ENCODE measurements at regions not wholly inside any gene's neighbourhood (a gene's known extent, or its start where the extent isn't known, plus 50 kb on each side); places are given as distances from the start of the nearest gene placed in this dataset.
"Not testable (repeated sequence)": the region's sequence is repeated elsewhere in the genome, so short reads cannot be mapped to it uniquely, and the experiment has no call there.

GRCh38 chr3:147090461-147090860 lies 315.9 kb downstream of the ZIC4 start:
- intact Hi-C loops (cut with DNase I), result no loop called here
- Histone ChIP-seq H3K9me3 (ENCODE audit: control insufficient read depth, low read length) (no peaks in the 10 kb centered on the region), H3K4me3 (ENCODE audit: low read length in 2 of 2) (no peak overlapping the region), H3K36me3 (ENCODE audit: control insufficient read depth in 1 of 2, insufficient read depth in 2 of 2, low read length in 1 of 2) (no peaks in the 10 kb centered on the region), H3K4me1 (ENCODE audit: control insufficient read depth in 1 of 2, insufficient read depth in 2 of 2, low read length in 2 of 2) (no peaks in the 10 kb centered on the region), H3K27ac (ENCODE audit: low read depth in 1 of 2, low read length in 2 of 2) (no peak overlapping the region), H3K27me3 (ENCODE audit: control insufficient read depth in 1 of 2, insufficient read depth in 2 of 2, low read length in 1 of 2) (no peaks in the 10 kb centered on the region)
- WGBS, 2 donors, result 35 to 41% methylated on average over 2 of the region's 2 CpGs
- ATAC-seq (ENCODE audit: low FRiP score) (no peak), DNase-seq (no peak)

GRCh38 chr3:147089286-147089685 lies 317.1 kb downstream of the ZIC4 start:
- Histone ChIP-seq H3K27me3 (ENCODE audit: control insufficient read depth in 1 of 2, insufficient read depth in 2 of 2, low read length in 1 of 2) (no peaks in the 10 kb centered on the region), H3K4me3 (ENCODE audit: low read length in 2 of 2) (no peak overlapping the region), H3K36me3 (ENCODE audit: control insufficient read depth in 1 of 2, insufficient read depth in 2 of 2, low read length in 1 of 2) (no peaks in the 10 kb centered on the region), H3K9me3 (ENCODE audit: control insufficient read depth, low read length) (no peaks in the 10 kb centered on the region), H3K4me1 (ENCODE audit: control insufficient read depth in 1 of 2, insufficient read depth in 2 of 2, low read length in 2 of 2) (no peaks in the 10 kb centered on the region), H3K27ac (ENCODE audit: low read depth in 1 of 2, low read length in 2 of 2) (no peak overlapping the region)
- intact Hi-C loops (cut with DNase I), result no loop called here
- DNase-seq, result no peak
- WGBS, 2 donors, result 32 to 48% methylated on average over 5 of the region's 5 CpGs
- no peak for ATAC-seq (ENCODE audit: low FRiP score)

GRCh38 chr3:147059500-147059899 lies 346.8 kb downstream of the ZIC4 start:
- intact Hi-C loops (cut with DNase I); ATAC-seq (ENCODE audit: low FRiP score); H3K4me1 ChIP-seq (ENCODE audit: control insufficient read depth in 1 of 2, insufficient read depth in 2 of 2, low read length in 2 of 2); H3K4me3 ChIP-seq (ENCODE audit: low read length in 2 of 2); H3K27me3 ChIP-seq (ENCODE audit: control insufficient read depth in 1 of 2, insufficient read depth in 2 of 2, low read length in 1 of 2); DNase-seq; H3K27ac ChIP-seq (ENCODE audit: low read depth in 1 of 2, low read length in 2 of 2); H3K36me3 ChIP-seq (ENCODE audit: control insufficient read depth in 1 of 2, insufficient read depth in 2 of 2, low read length in 1 of 2); H3K9me3 ChIP-seq (ENCODE audit: control insufficient read depth, low read length): not testable (repeated sequence)
- 77 to 79% methylated on average over 6 of the region's 6 CpGs for WGBS, 2 donors

- no peak overlapping the region for H3K4me3 ChIP-seq (ENCODE audit: low read length in 2 of 2)
- 6 to 19% methylated on average over 9 of the region's 9 CpGs for WGBS, 2 donors
- ATAC-seq (ENCODE audit: low FRiP score), result no peak
- no peak overlapping the region for H3K27ac ChIP-seq (ENCODE audit: low read depth in 1 of 2, low read length in 2 of 2)
- intact Hi-C loops (cut with DNase I), result no loop called here
- peaks cover 1% of the 10 kb centered on the region for H3K9me3 ChIP-seq (ENCODE audit: control insufficient read depth, low read length)
- H3K27me3 ChIP-seq (ENCODE audit: control insufficient read depth in 1 of 2, insufficient read depth in 2 of 2, low read length in 1 of 2), result no peaks in the 10 kb centered on the region
- no peaks in the 10 kb centered on the region for H3K4me1 ChIP-seq (ENCODE audit: control insufficient read depth in 1 of 2, insufficient read depth in 2 of 2, low read length in 2 of 2)
- DNase-seq, result no peak
- H3K36me3 ChIP-seq (ENCODE audit: control insufficient read depth in 1 of 2, insufficient read depth in 2 of 2, low read length in 1 of 2), result no peaks in the 10 kb centered on the region
Measured at GRCh38 chr3:147049821-147050220, 356.5 kb downstream of the ZIC4 start.

GRCh38 chr3:147049305-147049704 lies 357.0 kb downstream of the ZIC4 start:
- Histone ChIP-seq H3K4me1 (ENCODE audit: control insufficient read depth in 1 of 2, insufficient read depth in 2 of 2, low read length in 2 of 2) (no peaks in the 10 kb centered on the region), H3K4me3 (ENCODE audit: low read length in 2 of 2) (no peak overlapping the region), H3K36me3 (ENCODE audit: control insufficient read depth in 1 of 2, insufficient read depth in 2 of 2, low read length in 1 of 2) (no peaks in the 10 kb centered on the region), H3K27ac (ENCODE audit: low read depth in 1 of 2, low read length in 2 of 2) (no peak overlapping the region), H3K27me3 (ENCODE audit: control insufficient read depth in 1 of 2, insufficient read depth in 2 of 2, low read length in 1 of 2) (no peaks in the 10 kb centered on the region), H3K9me3 (ENCODE audit: control insufficient read depth, low read length) (peaks cover 1% of the 10 kb centered on the region)
- ATAC-seq (ENCODE audit: low FRiP score), result no peak
- intact Hi-C loops (cut with DNase I), result no loop called here
- 36 to 68% methylated on average over 3 of the region's 3 CpGs for WGBS, 2 donors
- DNase-seq, result no peak

GRCh38 chr3:147046916-147047315 lies 359.4 kb downstream of the ZIC4 start:
- ATAC-seq (ENCODE audit: low FRiP score) (no peak), DNase-seq (no peak)
- Histone ChIP-seq H3K27ac (ENCODE audit: low read depth in 1 of 2, low read length in 2 of 2) (no peak overlapping the region), H3K27me3 (ENCODE audit: control insufficient read depth in 1 of 2, insufficient read depth in 2 of 2, low read length in 1 of 2) (peaks cover 0 to 2% of the 10 kb centered on the region in 2 donors), H3K4me1 (ENCODE audit: control insufficient read depth in 1 of 2, insufficient read depth in 2 of 2, low read length in 2 of 2) (no peaks in the 10 kb centered on the region), H3K4me3 (ENCODE audit: low read length in 2 of 2) (no peak overlapping the region), H3K9me3 (ENCODE audit: control insufficient read depth, low read length) (peaks cover 1% of the 10 kb centered on the region), H3K36me3 (ENCODE audit: control insufficient read depth in 1 of 2, insufficient read depth in 2 of 2, low read length in 1 of 2) (no peaks in the 10 kb centered on the region)
- intact Hi-C loops (cut with DNase I), result no loop called here
- 90 to 96% methylated on average over 1 of the region's 1 CpG for WGBS, 2 donors

- Histone ChIP-seq H3K9me3 (ENCODE audit: control insufficient read depth, low read length) (no peaks in the 10 kb centered on the region), H3K27me3 (ENCODE audit: control insufficient read depth in 1 of 2, insufficient read depth in 2 of 2, low read length in 1 of 2) (peaks cover 0 to 2% of the 10 kb centered on the region in 2 donors), H3K4me1 (ENCODE audit: control insufficient read depth in 1 of 2, insufficient read depth in 2 of 2, low read length in 2 of 2) (no peaks in the 10 kb centered on the region), H3K4me3 (ENCODE audit: low read length in 2 of 2) (no peak overlapping the region), H3K27ac (ENCODE audit: low read depth in 1 of 2, low read length in 2 of 2) (no peak overlapping the region), H3K36me3 (ENCODE audit: control insufficient read depth in 1 of 2, insufficient read depth in 2 of 2, low read length in 1 of 2) (no peaks in the 10 kb centered on the region)
- ATAC-seq (ENCODE audit: low FRiP score) (no peak), DNase-seq (no peak)
- intact Hi-C loops (cut with DNase I), result no loop called here
- 55 to 63% methylated on average over 1 of the region's 1 CpG for WGBS, 2 donors
Measured at GRCh38 chr3:147038481-147038880, 367.9 kb downstream of the ZIC4 start.

- WGBS, 2 donors, result 77 to 79% methylated on average over 3 of the region's 3 CpGs
- no peak for ATAC-seq (ENCODE audit: low FRiP score)
Measured at GRCh38 chr3:147034359-147034758, 372.0 kb downstream of the ZIC4 start.

GRCh38 chr3:147030274-147030673 lies 376.1 kb downstream of the ZIC4 start:
- DNase-seq, result no peak
- intact Hi-C loops (cut with DNase I), result no loop called here
- Histone ChIP-seq H3K27me3 (ENCODE audit: control insufficient read depth in 1 of 2, insufficient read depth in 2 of 2, low read length in 1 of 2) (no peaks in the 10 kb centered on the region), H3K9me3 (ENCODE audit: control insufficient read depth, low read length) (no peaks in the 10 kb centered on the region), H3K36me3 (ENCODE audit: control insufficient read depth in 1 of 2, insufficient read depth in 2 of 2, low read length in 1 of 2) (no peaks in the 10 kb centered on the region), H3K4me1 (ENCODE audit: control insufficient read depth in 1 of 2, insufficient read depth in 2 of 2, low read length in 2 of 2) (no peaks in the 10 kb centered on the region), H3K4me3 (ENCODE audit: low read length in 2 of 2) (no peak overlapping the region), H3K27ac (ENCODE audit: low read depth in 1 of 2, low read length in 2 of 2) (no peak overlapping the region)
- ATAC-seq (ENCODE audit: low FRiP score), result no peak
- 11 to 19% methylated on average over 2 of the region's 2 CpGs for WGBS, 2 donors

More at GRCh38 chr3:147034359-147034758, 372.0 kb downstream of the ZIC4 start:
- Histone ChIP-seq H3K9me3 (ENCODE audit: control insufficient read depth, low read length) (no peaks in the 10 kb centered on the region), H3K4me3 (ENCODE audit: low read length in 2 of 2) (no peak overlapping the region), H3K27me3 (ENCODE audit: control insufficient read depth in 1 of 2, insufficient read depth in 2 of 2, low read length in 1 of 2) (no peaks in the 10 kb centered on the region), H3K4me1 (ENCODE audit: control insufficient read depth in 1 of 2, insufficient read depth in 2 of 2, low read length in 2 of 2) (no peaks in the 10 kb centered on the region), H3K27ac (ENCODE audit: low read depth in 1 of 2, low read length in 2 of 2) (no peak overlapping the region), H3K36me3 (ENCODE audit: control insufficient read depth in 1 of 2, insufficient read depth in 2 of 2, low read length in 1 of 2) (no peaks in the 10 kb centered on the region)
- DNase-seq, result no peak
- intact Hi-C loops (cut with DNase I), result no loop called here

Measured in aorta (tissue), 5 donors.